ENCODE measurements at regions not wholly inside any gene's neighbourhood (a gene's known extent, or its start where the extent isn't known, plus 50 kb on each side); places are given as distances from the start of the nearest gene placed in this dataset.

GRCh38 chr6:18672852-18673251 is 285.7 kb downstream of the RNF144B start:
- POLR2A ChIA-PET (ENCODE audit: low non-redundant PET): no interaction called here
- TF ChIP-seq CTCF (conservative IDR thresholded peaks at IDR 0.05; ENCODE audit: low read depth): no peak
- no peak for DNase-seq (ENCODE audit: low spot score)
- CTCF ChIA-PET: no interaction called here
- H3K27ac ChIP-seq: no peak overlapping the region

GRCh38 chr6:18674346-18674745 is 287.2 kb downstream of the RNF144B start:
- H3K27ac ChIP-seq: no peak overlapping the region
- no peak for DNase-seq (ENCODE audit: low spot score)
- no peak for TF ChIP-seq CTCF (conservative IDR thresholded peaks at IDR 0.05; ENCODE audit: low read depth)
- ChIA-PET CTCF (no interaction called here), POLR2A (ENCODE audit: low non-redundant PET) (no interaction called here)

- CTCF ChIA-PET: no interaction called here
- no peak for TF ChIP-seq CTCF (conservative IDR thresholded peaks at IDR 0.05; ENCODE audit: low read depth)
- POLR2A ChIA-PET (ENCODE audit: low non-redundant PET): no interaction called here
- H3K27ac ChIP-seq: no peak overlapping the region
- DNase-seq (ENCODE audit: low spot score): no peak
Measured at GRCh38 chr6:18675881-18676280, 288.7 kb downstream of the RNF144B start.

GRCh38 chr6:18676548-18676947 is 289.4 kb downstream of the RNF144B start:
- no peak for DNase-seq (ENCODE audit: low spot score)
- H3K27ac ChIP-seq: no peak overlapping the region
- ChIA-PET POLR2A (ENCODE audit: low non-redundant PET) (no interaction called here), CTCF (no interaction called here)
- TF ChIP-seq CTCF (conservative IDR thresholded peaks at IDR 0.05; ENCODE audit: low read depth): no peak

- ChIA-PET POLR2A (ENCODE audit: low non-redundant PET) (no interaction called here), CTCF (interaction anchor here (0.6 kb wide), 2 partner anchors 634 to 1047 kb away, joined by 4 to 7 read pairs; no protein-coding TSS in a partner anchor)
- DNase-seq (ENCODE audit: low spot score): no peak
- no peak overlapping the region for H3K27ac ChIP-seq
- no peak for TF ChIP-seq CTCF (conservative IDR thresholded peaks at IDR 0.05; ENCODE audit: low read depth)
Measured at GRCh38 chr6:18680842-18681241, 293.7 kb downstream of the RNF144B start.

- no peak for DNase-seq (ENCODE audit: low spot score)
- CTCF ChIA-PET: no interaction called here
- no peak for TF ChIP-seq CTCF (conservative IDR thresholded peaks at IDR 0.05; ENCODE audit: low read depth)
- no peak overlapping the region for H3K27ac ChIP-seq
- POLR2A ChIA-PET (ENCODE audit: low non-redundant PET): no interaction called here
Measured at GRCh38 chr6:18681832-18682503, 294.8 kb downstream of the RNF144B start.

Measured in RWPE1 (cell line).